DMS153 (cell line): ENCODE measurements at regions not wholly inside any gene's neighbourhood (a gene's known extent, or its start where the extent isn't known, plus 50 kb on each side); places are given as distances from the start of the nearest gene placed in this dataset.

Experiments used
- DNase-seq: peaks from one replicate; lab custom pipeline; 2025; lab: John Stamatoyannopoulos, UW

DNA sequence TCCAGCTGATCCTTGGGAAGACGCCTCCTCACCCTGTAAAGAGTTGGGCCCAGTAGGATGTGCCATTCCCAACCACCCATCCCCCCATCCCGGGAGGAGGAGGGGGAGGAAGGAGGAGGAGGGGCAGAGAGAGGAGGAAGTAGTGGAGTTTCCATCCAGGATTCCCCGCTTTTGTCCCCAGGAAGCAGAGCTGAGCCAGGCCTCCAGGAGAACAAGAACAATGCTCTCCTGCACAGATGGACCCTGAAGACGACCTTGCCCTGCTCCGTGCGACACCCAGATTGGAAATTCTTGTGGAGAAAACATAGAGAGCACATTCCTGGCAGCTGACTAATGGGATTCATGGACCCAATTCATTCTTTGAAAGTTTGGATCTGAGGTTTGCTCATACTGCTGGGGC is 132.3 kb upstream of the CRY1 start:
- DNase-seq: no peak

DNA sequence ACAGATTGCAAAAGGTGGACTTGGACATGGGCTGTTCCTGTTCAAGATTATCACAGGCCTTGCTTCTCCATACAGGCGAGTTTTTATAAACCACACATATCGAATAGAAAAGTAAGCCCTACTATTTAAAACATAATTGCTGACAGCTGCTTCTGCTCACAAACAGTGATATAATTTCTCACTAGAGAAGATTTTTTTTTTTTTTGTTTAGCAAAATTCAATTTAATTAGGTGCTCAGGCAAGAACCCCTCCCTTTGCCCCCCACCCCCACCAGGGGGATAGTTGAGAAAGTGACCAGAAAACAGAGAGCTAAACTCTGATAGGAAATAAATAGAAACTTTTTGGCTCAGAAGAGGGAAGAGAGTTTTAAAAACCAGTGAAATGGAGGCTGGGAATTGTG is 132.8 kb upstream of the CRY1 start:
- no peak for DNase-seq

- no peak for DNase-seq
Observed at GRCh38 chr12:107228076-107228475, 134.7 kb upstream of the CRY1 start.

GRCh38 chr12:107229827-107230226 is 136.5 kb upstream of the CRY1 start:
- DNase-seq: no peak

DNA sequence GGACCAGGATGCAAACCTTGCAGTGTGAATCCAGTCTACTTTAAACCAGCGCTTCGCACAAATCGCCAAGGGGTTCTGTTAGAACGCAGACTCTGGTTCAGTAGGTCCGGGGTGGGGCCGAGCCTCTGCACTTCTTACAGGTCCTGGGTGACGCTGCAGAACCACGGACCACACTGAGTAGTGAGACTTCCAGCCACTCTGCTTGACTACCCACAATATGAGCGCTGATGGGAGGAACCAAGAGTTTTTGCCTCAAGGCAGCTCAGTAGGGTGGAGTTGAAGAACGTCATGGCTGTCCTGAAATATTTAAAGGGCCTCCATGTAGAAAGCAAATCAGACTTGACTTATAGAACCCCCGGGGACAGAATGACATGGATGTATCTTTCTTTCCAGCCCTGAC is 138.0 kb upstream of the CRY1 start:
- no peak for DNase-seq

- no peak for DNase-seq
Observed at GRCh38 chr12:107233551-107233950, 140.2 kb upstream of the CRY1 start.

DNA sequence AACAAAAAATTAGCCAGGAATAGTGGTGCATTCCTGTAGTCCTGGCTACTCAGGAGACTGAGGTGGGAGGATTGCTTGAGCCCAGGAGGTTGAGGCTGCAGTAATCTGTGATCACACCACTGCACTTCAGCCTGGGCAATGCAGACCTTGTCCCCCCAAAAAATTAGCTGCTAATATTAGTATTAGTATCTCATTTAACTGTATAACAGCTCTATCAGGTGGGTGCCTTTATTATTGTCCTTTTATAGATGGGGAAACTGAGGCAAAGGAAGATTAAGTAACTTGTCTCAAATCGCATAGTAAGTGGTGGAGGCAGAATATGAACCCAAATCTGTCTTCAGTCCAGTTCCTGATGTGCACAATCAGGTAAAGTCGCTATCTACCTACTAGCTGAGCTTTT is 142.3 kb upstream of the CRY1 start:
- no peak for DNase-seq

DNA sequence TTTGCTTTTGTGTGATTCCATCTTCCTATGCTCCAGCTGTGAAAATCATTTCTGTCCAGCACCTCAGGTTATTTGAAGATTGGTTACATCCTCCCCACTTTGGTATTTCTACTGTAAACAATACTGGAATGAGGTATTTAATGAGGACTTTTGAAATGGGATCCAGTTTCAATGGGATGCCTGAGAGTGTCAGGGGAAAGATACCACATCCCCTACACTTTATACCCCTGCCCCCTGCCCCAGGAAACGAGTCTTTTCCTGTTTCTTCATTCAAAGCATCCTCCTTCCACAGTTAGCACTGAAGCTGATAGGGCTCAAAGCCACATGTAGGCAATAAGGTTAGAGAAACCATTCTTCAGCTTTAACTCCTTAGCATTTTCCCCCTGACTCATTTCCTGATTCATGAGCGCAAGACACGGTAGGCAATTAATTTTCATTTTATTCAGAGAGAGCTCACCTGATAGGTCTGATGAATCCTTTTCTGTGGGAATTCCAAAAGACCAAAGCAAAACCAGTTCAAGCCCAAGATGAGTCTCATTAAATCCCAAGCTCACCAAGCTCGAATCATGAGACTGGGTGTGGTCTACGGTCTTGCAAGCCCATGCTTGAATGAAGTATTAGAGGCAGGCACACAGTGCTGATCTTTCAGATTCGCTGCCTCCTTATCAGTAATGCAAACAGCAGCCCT is 143.6 kb upstream of the CRY1 start:
- DNase-seq: no peak

DNA sequence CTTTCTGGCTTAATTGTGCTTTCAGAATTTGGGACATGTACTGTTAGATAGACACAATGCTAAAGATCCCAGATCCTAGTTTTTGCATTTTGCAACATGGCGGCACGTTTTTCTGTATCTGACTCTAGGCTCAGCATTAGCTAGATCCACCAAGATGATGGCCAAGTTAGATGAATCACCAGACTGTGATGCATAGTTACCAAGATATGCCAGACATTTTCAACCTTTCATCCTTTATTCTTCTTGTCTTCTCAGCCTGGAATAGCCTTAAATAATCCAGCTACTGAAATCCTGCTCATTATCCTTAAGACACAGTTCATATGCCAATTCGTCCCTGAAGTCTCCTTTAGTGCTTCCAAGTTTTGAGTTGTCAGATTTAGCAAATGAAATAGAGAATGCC is 144.9 kb upstream of the CRY1 start:
- no peak for DNase-seq

DNA sequence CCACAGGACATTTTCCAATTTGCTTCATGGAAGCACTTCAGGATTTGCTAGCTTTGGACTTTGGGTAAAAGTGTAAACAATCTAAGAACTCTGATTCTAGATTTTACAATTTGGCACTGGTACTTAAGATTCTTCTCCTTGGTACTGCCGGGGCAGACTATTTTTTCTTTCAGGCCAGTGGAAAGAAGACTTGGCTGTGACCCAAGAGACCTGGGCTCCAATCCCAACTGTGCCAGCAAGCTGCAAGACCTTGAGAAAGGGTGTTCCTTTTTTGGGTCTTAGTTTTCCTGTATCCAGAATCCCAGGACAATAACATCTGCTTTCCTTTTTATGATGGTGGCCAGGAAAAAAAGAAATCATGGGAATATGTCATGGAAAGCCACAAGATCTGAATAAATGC is 148.1 kb upstream of the CRY1 start:
- no peak for DNase-seq

DNA sequence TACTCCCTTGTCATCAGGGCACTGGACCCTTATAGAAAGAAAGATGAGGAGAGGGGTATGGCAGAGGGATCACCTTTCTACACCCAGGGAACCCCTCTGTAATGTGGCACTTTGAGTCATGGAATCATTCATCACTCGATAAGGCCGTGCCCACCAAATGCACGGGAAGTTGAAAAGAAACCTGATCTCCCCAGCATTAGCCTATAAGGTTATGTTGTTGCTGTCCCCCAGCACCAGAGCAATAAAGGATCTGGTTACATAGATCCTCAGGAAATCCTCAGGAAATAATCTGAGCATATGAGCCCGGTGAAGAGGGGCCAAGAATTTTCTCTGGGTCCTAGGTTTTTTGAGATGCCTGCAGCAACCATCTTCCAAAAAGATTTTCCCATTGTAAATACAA is 148.8 kb upstream of the CRY1 start:
- DNase-seq: no peak

DNA sequence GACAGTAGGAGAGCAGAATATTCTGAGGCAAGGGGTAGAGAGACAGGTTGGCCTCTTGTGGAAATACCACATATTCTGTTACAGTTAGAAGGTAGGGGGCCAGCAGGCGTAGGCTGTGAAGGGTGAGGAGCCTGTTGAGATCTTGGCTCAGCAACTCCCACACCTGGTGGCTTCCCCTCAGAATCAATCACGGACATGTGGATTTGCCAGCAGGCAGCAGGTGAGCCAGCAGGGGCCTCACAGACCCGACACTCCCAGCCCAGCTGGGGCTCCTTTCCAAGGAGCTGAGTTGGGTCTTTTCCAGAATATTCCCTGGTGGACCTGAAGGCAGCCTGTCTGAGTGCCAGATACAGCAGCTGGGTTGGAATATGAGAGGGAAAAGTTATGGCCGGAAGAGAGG is 150.0 kb upstream of the CRY1 start:
- DNase-seq: no peak

DNA sequence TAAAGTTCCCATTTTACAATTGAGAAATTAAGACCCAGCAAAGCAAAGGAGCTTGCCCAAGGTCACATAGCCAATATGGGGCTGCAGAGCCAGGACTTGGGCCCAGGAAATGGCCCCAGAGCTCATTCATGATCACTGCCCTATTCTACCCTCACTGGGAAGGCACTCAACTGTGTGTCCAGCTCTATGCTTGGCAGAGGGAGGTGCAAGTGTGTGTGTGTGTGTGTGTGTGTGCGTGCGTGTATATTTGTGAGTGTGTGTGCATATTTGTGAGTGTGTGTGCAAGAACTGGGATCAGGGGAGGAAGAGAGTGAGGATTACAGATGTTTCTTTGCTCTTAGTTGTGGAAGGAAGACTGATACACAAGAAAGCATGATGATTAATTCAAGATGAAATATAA is 151.2 kb upstream of the CRY1 start:
- DNase-seq: no peak

DNA sequence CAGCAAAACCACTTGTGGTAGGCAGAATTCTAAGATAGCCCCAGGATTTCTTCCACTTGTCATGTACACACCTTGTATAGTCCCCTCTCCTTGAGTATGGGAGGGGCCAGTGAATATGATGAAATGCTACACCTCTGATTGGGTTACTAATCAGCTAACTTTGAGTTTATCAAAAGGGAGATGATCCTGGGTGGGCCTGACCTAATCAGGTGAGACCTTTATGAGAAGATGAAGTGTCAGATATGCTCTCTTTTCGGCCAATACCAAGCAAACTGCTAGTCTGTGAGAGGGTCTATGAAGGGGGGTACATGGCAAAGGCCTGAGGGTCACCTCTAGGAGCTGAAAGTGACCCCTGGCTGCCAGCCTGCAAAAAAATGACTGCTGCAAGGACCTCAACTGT is 154.3 kb upstream of the CRY1 start:
- no peak for DNase-seq

- DNase-seq: no peak
Observed at GRCh38 chr12:107248187-107248586, 154.8 kb upstream of the CRY1 start.

DNA sequence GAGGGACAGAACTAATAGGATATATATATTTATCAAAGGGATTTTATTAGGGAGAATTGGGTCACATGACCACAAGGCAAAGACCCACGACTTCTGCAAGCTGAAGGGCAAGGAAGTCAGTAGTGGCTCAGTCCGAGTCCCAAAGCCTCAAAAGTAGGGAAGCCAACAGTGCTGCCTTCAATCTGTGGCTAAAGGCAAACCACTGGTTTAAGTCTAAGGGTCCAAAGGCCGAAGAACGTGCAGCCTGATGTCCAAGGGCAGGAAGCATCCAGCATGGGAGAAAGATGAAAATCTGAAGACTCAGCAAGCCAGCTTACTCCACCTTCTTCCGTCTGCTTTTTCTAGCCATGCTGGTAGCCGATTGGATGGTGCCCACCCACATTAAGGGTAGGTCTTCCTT is 157.9 kb upstream of the CRY1 start:
- DNase-seq: no peak

DNA sequence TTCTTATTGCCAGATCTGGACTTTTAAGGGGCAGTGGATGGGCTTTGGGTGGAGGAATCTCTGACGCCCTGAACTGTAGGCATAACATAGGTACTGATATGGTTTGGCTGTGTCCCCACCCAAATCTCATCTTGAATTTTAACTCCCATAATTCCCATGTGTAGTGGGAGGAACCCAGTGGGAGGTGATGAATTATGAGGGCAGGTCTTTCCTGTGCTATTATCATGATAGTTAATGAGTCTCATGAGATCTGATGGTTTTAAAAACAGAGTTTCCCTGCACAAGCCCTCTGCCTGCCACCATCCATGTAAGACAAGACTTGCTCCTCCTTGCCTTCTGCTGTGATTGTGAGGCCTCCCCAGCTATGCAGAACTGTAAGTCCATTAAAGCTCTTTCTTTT is 160.0 kb upstream of the CRY1 start:
- no peak for DNase-seq

GRCh38 chr12:107254258-107254856 is 161.0 kb upstream of the CRY1 start:
- DNase-seq: no peak

GRCh38 chr12:107258780-107259179 is 165.4 kb upstream of the CRY1 start:
- DNase-seq: no peak

DNA sequence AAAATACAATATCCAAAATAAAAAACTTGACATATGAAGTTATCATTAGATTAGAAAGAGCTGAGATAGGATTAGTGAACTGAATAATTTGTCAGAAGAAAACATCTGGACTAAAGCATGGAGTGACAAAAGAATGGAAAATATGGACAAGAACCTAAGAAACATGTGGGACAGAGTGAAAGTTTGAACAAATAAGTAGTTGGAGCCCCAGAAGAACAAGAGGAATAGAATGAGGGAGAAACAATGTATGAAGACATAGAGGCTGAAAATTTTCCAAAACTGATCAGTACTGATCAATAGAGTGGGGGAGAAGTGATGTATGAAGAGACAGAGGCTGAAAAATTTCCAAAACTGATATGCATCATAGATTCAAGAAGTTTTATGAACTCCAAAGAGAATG is 170.6 kb upstream of the CRY1 start:
- no peak for DNase-seq

- no peak for DNase-seq
Observed at GRCh38 chr12:107264667-107265066, 171.3 kb upstream of the CRY1 start.

GRCh38 chr12:107267604-107268003 is 174.3 kb upstream of the CRY1 start:
- DNase-seq: no peak

- no peak for DNase-seq
Observed at GRCh38 chr12:107271523-107271922, 178.2 kb upstream of the CRY1 start.

- DNase-seq: no peak
Observed at GRCh38 chr12:107275530-107275929, 182.2 kb upstream of the CRY1 start.
